K562 (cell line): ENCODE measurements at regions not wholly inside any gene's neighbourhood (a gene's known extent, or its start where the extent isn't known, plus 50 kb on each side); places are given as distances from the start of the nearest gene placed in this dataset.

Source experiments
- ATAC-seq: fragments of 200-7000 bp; cut with Tn5 transposase; 3 replicates; pipeline ENCODE4 v1.9.1; 2020; ENCODE audit warnings: moderate library complexity
- BruUV-seq: library from RNA; stranded (reverse); fragments of 400-500 nt; replicated peaks from 2 replicates; lab custom pipeline; 2021; lab: Mats Ljungman, UMichigan
- CTCF ChIA-PET: fragments of 300-600 bp; formaldehyde crosslinking; extraction: SDS; loops from one replicate; lab custom pipeline; 2021; ENCODE audit warnings: low intra/inter-chr PET ratio; lab: Yijun Ruan, JAX
- POLR2A ChIA-PET: fragments of 300-600, 350-650 bp; sonication (Branson Sonifier 250); formaldehyde crosslinking; extraction: SDS; loops from one replicate; lab custom pipeline; 2021; ENCODE audit warnings: antibody characterized with exemption, inconsistent platforms; lab: Yijun Ruan, JAX
- DNase-seq, 4 experiments: peaks; one replicate each; pipeline versions ENCODE4 v3.0.0 to v3.0.0-alpha.2; 2011 to 2018; ENCODE audit warnings: low spot score in 3 of 4, mixed read lengths in 3 of 4; ENCODE audit errors: extremely low read depth in 1 of 4
- FAIRE-seq: peaks from 2 replicates; lab custom pipeline; 2011; peaks lifted over from hg19 to GRCh38; lab: Jason Lieb, UNC
- H2AFZ ChIP-seq: 2 replicates; pipeline ENCODE4 v1.6.0; 2011; ENCODE audit warnings: low read depth, low read length, control low read depth, inconsistent platforms
- H3K27ac ChIP-seq: fragments of 200-600 bp; 3 replicates; pipeline ENCODE4 v1.8.0; 2011; ENCODE audit warnings: low read depth, mild to moderate bottlenecking, control low read depth, inconsistent platforms, low read length, moderate library complexity, mixed read lengths; ENCODE audit errors: extremely low read depth
- H3K27me3 ChIP-seq, 2 experiments: fragments of 300-600 bp in 1 of 2; 2 replicates in 1 of 2; 3 replicates in 1 of 2; pipeline versions ENCODE4 v1.6.0 to v1.8.0; 2011; ENCODE audit warnings: inconsistent platforms in 2 of 2, low read length in 2 of 2, mild to moderate bottlenecking in 1 of 2, mixed read lengths in 1 of 2, moderate library complexity in 1 of 2; ENCODE audit not compliant: control insufficient read depth in 2 of 2, insufficient read depth in 2 of 2
- H3K36me3 ChIP-seq: fragments of 300-600 bp; 3 replicates; pipeline ENCODE4 v1.8.0; 2011; ENCODE audit warnings: mild to moderate bottlenecking, low read length, inconsistent platforms; ENCODE audit not compliant: control insufficient read depth, insufficient read depth
- H3K4me1 ChIP-seq, 2 experiments: fragments of 200-600 bp in 1 of 2; replicated peaks in 1 of 2; 2 replicates in 1 of 2; 3 replicates in 1 of 2; pipeline versions ENCODE4 v1.5.1 to v1.8.0; 2011; ENCODE audit warnings: inconsistent platforms in 2 of 2, low read length in 2 of 2, mild to moderate bottlenecking in 1 of 2, mixed read lengths in 1 of 2, moderate library complexity in 1 of 2; ENCODE audit not compliant: control insufficient read depth in 2 of 2, insufficient read depth in 2 of 2
- H3K4me2 ChIP-seq: 2 replicates; pipeline ENCODE4 v1.6.1; 2011; ENCODE audit warnings: low read length, control low read depth, inconsistent platforms, mixed read lengths; ENCODE audit not compliant: insufficient read depth
- H3K4me3 ChIP-seq: fragments of 200-600 bp; sonication (generic), shearing (Covaris generic); 2 replicates; pipeline ENCODE4 v1.5.1; 2016; ENCODE audit warnings: control low read depth, inconsistent platforms
- H3K79me2 ChIP-seq: fragments of 200-600 bp; 3 replicates; pipeline ENCODE4 v1.8.0; 2011; ENCODE audit warnings: low read length, inconsistent platforms; ENCODE audit not compliant: control insufficient read depth, insufficient read depth
- H3K9ac ChIP-seq, 2 experiments: 2 replicates each; pipeline versions ENCODE4 v1.6.0 to v1.6.1; 2011; ENCODE audit warnings: low read depth in 2 of 2, low read length in 2 of 2, control low read depth in 1 of 2, inconsistent platforms in 1 of 2, mild to moderate bottlenecking in 1 of 2, mixed read lengths in 1 of 2; ENCODE audit not compliant: insufficient read depth in 1 of 2
- H3K9me1 ChIP-seq: one replicate; pipeline ENCODE4 v1.6.0; 2011; ENCODE audit warnings: inconsistent platforms, mild to moderate bottlenecking, low read length, moderate library complexity; ENCODE audit not compliant: control insufficient read depth, insufficient read depth
- H3K9me3 ChIP-seq: replicated peaks from 2 replicates; pipeline ENCODE4 v1.5.1; 2011; ENCODE audit warnings: low read depth, low read length, inconsistent platforms; ENCODE audit not compliant: control insufficient read depth, insufficient read depth
- H4K20me1 ChIP-seq: replicated peaks from 2 replicates; pipeline ENCODE4 v1.6.1; 2011; ENCODE audit warnings: low read length, inconsistent platforms, mixed read lengths; ENCODE audit not compliant: control insufficient read depth, insufficient read depth
- C11orf30 ChIP-seq: fragments of 450-650 bp; IDR thresholded peaks from 2 replicates; pipeline ENCODE4 v1.6.1; 2016; ENCODE audit warnings: low read depth, mild to moderate bottlenecking
- FIP1L1 ChIP-seq: fragments of 200-400 bp; formaldehyde crosslinking; IDR thresholded peaks from 2 replicates; pipeline ENCODE4 v1.6.1; 2018; ENCODE audit warnings: mild to moderate bottlenecking, low read depth, low read length; ENCODE audit not compliant: poor library complexity, severe bottlenecking
- MTA2 ChIP-seq: fragments of 450-650 bp; IDR thresholded peaks from 2 replicates; pipeline ENCODE4 v1.6.1; 2016; ENCODE audit warnings: low read depth
- SIX5 ChIP-seq, 2 experiments: IDR thresholded peaks; 2 replicates each; pipeline ENCODE4 v1.6.1; 2011; ENCODE audit warnings: low read length in 2 of 2, borderline replicate concordance in 1 of 2, low read depth in 1 of 2, mild to moderate bottlenecking in 1 of 2, moderate library complexity in 1 of 2; ENCODE audit not compliant: insufficient read depth in 1 of 2
- SLC30A9 ChIP-seq: fragments of 250-450 bp; sonication (Bioruptor Pico); IDR thresholded peaks from 2 replicates; pipeline ENCODE4 v1.8.0; 2022; ENCODE audit warnings: mild to moderate bottlenecking, moderate library complexity
- ZNF23 ChIP-seq: fragments of 250-450 bp; sonication (Bioruptor Pico); IDR thresholded peaks from 2 replicates; pipeline ENCODE4 v1.4.0; 2020; ENCODE audit warnings: mild to moderate bottlenecking
- ZNF431 ChIP-seq: sonication (generic); formaldehyde crosslinking; IDR thresholded peaks from 2 replicates; pipeline ENCODE4 v1.8.0; 2022; ENCODE audit warnings: mild to moderate bottlenecking, missing genetic modification reagents
- WGBS: fragments of 100-300 bp; shearing (Covaris generic); methylation state at CpG from one replicate; pipeline ENCODE4 v1.1.6; 2016; ENCODE audit warnings: low coverage, mixed read lengths; ENCODE audit not compliant: insufficient coverage; ENCODE audit errors: missing lambda C conversion rate; 5-methylcytosine and 5-hydroxymethylcytosine counted together
- in situ Hi-C: fragments of 300-500 bp; cut with MboI; formaldehyde crosslinking; loops from 4 replicates; pipeline ENCODE4 v1.15.0; 2018; ENCODE audit warnings: inconsistent platforms, mixed read lengths
- intact Hi-C: fragments of 100-400 bp; cut with micrococcal nuclease; formaldehyde crosslinking; loops from 2 replicates; pipeline ENCODE4 v1.14.2; 2022
- TF ChIP-seq, protein P1 (sequence below): fragments of 200-400 bp; formaldehyde crosslinking; IDR thresholded peaks from 2 replicates; pipeline ENCODE4 v1.6.1; 2017; ENCODE audit warnings: mild to moderate bottlenecking, low read depth, low read length, moderate library complexity

DNA sequence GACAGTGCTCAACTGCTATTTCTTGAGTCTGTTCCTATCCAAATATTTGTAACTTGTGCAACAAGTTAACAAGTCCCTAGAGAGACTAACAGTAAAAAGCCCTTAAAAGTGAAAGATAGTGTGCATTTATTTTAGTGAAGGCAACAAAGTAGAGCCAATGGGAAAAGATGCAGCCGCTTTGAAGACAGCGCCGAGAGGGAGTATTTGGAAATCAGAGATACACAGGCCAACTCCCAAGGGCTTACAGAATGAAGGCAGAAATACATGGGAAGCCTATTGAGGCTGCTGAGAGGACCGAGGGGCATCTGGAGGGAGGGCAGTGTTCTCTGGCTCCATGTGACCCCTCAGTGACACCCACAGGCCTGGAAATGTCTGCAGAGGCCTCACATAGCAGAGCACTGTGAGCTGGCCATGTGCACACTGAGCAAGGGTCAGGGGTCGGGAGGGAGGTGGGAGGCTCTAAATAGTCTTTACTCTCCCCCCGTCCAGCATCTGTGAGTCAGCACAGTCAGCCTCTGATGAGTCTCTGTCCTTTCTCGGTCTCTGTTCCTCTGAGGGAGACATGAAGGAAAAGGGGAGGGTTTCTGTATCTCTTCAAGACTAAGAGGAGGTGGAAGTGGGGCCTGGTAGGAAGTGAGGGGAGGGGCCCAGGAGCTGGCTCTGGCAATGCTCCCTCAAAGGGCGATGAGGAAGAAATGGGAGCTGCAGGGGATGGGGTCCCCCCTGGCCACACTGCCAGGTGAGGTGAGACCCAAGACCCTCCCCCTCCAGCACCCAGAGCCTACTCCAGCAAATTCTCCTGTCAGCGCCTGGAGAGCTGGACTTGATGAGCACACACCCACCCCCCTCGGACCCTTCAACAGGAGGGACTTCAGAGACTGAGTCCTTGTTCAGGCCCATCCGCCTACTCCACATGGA, 133.6 kb downstream of the SP3 start:
- in situ Hi-C loops: no loop called here
- no peaks in the 10 kb centered on the region for H3K9me1 ChIP-seq
- no peaks in the 10 kb centered on the region for H3K36me3 ChIP-seq
- no peak overlapping the region for H3K9ac ChIP-seq
- peaks cover 35 to 50% of the 10 kb centered on the region in 2 experiments for H3K27me3 ChIP-seq
- POLR2A ChIA-PET: interaction anchor here (0.5 to 1.0 kb wide), 2 partner anchors 10 to 1275 kb away, joined by 3 read pairs; partner anchors contain the start of gene PDK1
- FAIRE-seq (no peak), DNase-seq (no peak)
- H4K20me1 ChIP-seq: no peaks in the 10 kb centered on the region
- no peak overlapping the region for H3K27ac ChIP-seq
- H3K4me3 ChIP-seq: no peak overlapping the region
- WGBS: 3% methylated on average over 11 of the region's 11 CpGs
- BruUV-seq: no TSS peak
- no peaks in the 10 kb centered on the region for H3K9me3 ChIP-seq
- intact Hi-C loops: no loop called here
- H3K4me1 ChIP-seq: no peaks in the 10 kb centered on the region
- H3K79me2 ChIP-seq: no peaks in the 10 kb centered on the region
- H3K4me2 ChIP-seq: no peak overlapping the region
- no peak for TF ChIP-seq ZNF23 (CRISPR knock-in tag)
- no peak for TF ChIP-seq MTA2
- TF ChIP-seq FIP1L1: no peak
- TF ChIP-seq, protein P1, sequence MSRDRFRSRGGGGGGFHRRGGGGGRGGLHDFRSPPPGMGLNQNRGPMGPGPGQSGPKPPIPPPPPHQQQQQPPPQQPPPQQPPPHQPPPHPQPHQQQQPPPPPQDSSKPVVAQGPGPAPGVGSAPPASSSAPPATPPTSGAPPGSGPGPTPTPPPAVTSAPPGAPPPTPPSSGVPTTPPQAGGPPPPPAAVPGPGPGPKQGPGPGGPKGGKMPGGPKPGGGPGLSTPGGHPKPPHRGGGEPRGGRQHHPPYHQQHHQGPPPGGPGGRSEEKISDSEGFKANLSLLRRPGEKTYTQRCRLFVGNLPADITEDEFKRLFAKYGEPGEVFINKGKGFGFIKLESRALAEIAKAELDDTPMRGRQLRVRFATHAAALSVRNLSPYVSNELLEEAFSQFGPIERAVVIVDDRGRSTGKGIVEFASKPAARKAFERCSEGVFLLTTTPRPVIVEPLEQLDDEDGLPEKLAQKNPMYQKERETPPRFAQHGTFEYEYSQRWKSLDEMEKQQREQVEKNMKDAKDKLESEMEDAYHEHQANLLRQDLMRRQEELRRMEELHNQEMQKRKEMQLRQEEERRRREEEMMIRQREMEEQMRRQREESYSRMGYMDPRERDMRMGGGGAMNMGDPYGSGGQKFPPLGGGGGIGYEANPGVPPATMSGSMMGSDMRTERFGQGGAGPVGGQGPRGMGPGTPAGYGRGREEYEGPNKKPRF: no peak
- no peak for TF ChIP-seq SIX5 (IDR thresholded peaks at IDR 0.05; ENCODE audit: borderline replicate concordance in 1 of 2, insufficient read depth in 1 of 2, low read depth in 1 of 2, low read length in 2 of 2)
- no peak for TF ChIP-seq ZNF431
- no peak for TF ChIP-seq SLC30A9 (CRISPR knock-in tag)
- TF ChIP-seq C11orf30: no peak
- TF ChIP-seq, all 486 proteins: peak for 0
- CTCF ChIA-PET: no interaction called here
- H2AFZ ChIP-seq: no peak overlapping the region
- peak; percentile 28; the same call in 2 of the 3 replicates for ATAC-seq
